Endothelial cell of umbilical vein (primary cell): ENCODE measurements at regions not wholly inside any gene's neighbourhood (a gene's known extent, or its start where the extent isn't known, plus 50 kb on each side); places are given as distances from the start of the nearest gene placed in this dataset.

Experiments used
- BruUV-seq: library from RNA; stranded (reverse); fragments of 400-500 nt; replicated peaks from 2 replicates; lab custom pipeline; 2021; lab: Mats Ljungman, UMichigan
- CTCF ChIA-PET: fragments of 300-600, 350-600 bp; sonication (Branson Sonifier 250); formaldehyde crosslinking; loops from one replicate; lab custom pipeline; 2021; ENCODE audit warnings: antibody characterized with exemption, inconsistent platforms; lab: Charles Lee
- POLR2A ChIA-PET: fragments of 300-600, 350-600 bp; sonication (Branson Sonifier 250); formaldehyde crosslinking; loops from one replicate; lab custom pipeline; 2021; ENCODE audit warnings: antibody characterized with exemption, inconsistent platforms; lab: Charles Lee
- DNase-seq: peaks from one replicate; pipeline ENCODE4 v3.0.0-alpha.2; 2011; ENCODE audit warnings: low read depth, low spot score
- FAIRE-seq: peaks from 2 replicates; lab custom pipeline; 2011; peaks lifted over from hg19 to GRCh38; lab: Jason Lieb, UNC
- H2AFZ ChIP-seq: 2 replicates; pipeline ENCODE4 v1.6.0; 2012; ENCODE audit warnings: low read depth, low read length, control low read depth, inconsistent platforms
- H3K27ac ChIP-seq: 2 replicates; pipeline ENCODE4 v1.5.1; 2011; ENCODE audit warnings: low read depth, mild to moderate bottlenecking, control low read depth, low read length, moderate library complexity; ENCODE audit not compliant: insufficient read depth
- H3K27me3 ChIP-seq, 2 experiments: 2 replicates each; pipeline versions ENCODE4 v1.6.0 to v1.6.1; 2011; ENCODE audit warnings: low read length in 2 of 2, mixed read lengths in 1 of 2; ENCODE audit not compliant: control insufficient read depth in 2 of 2, insufficient read depth in 2 of 2
- H3K36me3 ChIP-seq, 2 experiments: 2 replicates in 1 of 2; 3 replicates in 1 of 2; pipeline ENCODE4 v1.5.1; 2011; ENCODE audit warnings: low read length in 2 of 2, mild to moderate bottlenecking in 1 of 2, moderate library complexity in 1 of 2; ENCODE audit not compliant: control insufficient read depth in 2 of 2, insufficient read depth in 2 of 2; ENCODE audit errors: extremely low read depth in 1 of 2
- H3K4me1 ChIP-seq: 3 replicates; pipeline ENCODE4 v1.5.1; 2011; ENCODE audit warnings: mild to moderate bottlenecking, low read length; ENCODE audit not compliant: control insufficient read depth, insufficient read depth; ENCODE audit errors: extremely low read depth
- H3K4me2 ChIP-seq: 2 replicates; pipeline ENCODE4 v1.6.1; 2011; ENCODE audit warnings: low read length, control low read depth, mixed read lengths; ENCODE audit not compliant: insufficient read depth
- H3K4me3 ChIP-seq, 3 experiments: fragments of 200-600 bp in 1 of 3; sonication (generic), shearing (Covaris generic) in 1 of 3; replicated peaks in 1 of 3; 2 replicates each; pipeline ENCODE4 v1.5.1; 2011 to 2016; ENCODE audit warnings: control low read depth in 3 of 3, low read length in 3 of 3, mild to moderate bottlenecking in 2 of 3, inconsistent platforms in 1 of 3, low read depth in 1 of 3, moderate library complexity in 1 of 3; ENCODE audit not compliant: insufficient read depth in 1 of 3
- H3K79me2 ChIP-seq: 2 replicates; pipeline ENCODE4 v1.6.0; 2012; ENCODE audit warnings: low read length, inconsistent platforms; ENCODE audit not compliant: control insufficient read depth, insufficient read depth
- H3K9ac ChIP-seq: replicated peaks from 2 replicates; pipeline ENCODE3; 2011; ENCODE audit warnings: low read length, control low read depth; ENCODE audit not compliant: insufficient read depth; ENCODE audit errors: extremely low read depth
- H3K9me1 ChIP-seq: replicated peaks from 3 replicates; pipeline ENCODE4 v1.6.0; 2011; ENCODE audit warnings: mild to moderate bottlenecking, low read length; ENCODE audit not compliant: control insufficient read depth, insufficient read depth; ENCODE audit errors: extremely low read depth
- H3K9me3 ChIP-seq: replicated peaks from 2 replicates; pipeline ENCODE4 v1.5.1; 2012; ENCODE audit warnings: low read length, inconsistent platforms; ENCODE audit not compliant: control insufficient read depth, insufficient read depth
- H4K20me1 ChIP-seq: replicated peaks from 2 replicates; pipeline ENCODE3; 2011; ENCODE audit warnings: mild to moderate bottlenecking, low read length; ENCODE audit not compliant: control insufficient read depth, insufficient read depth; ENCODE audit errors: extremely low read depth
- EZH2 ChIP-seq: IDR thresholded peaks from 2 replicates; pipeline ENCODE4 v1.6.1; 2012; ENCODE audit warnings: borderline replicate concordance, low read depth, mild to moderate bottlenecking, moderate library complexity, low read length, inconsistent platforms; ENCODE audit not compliant: severe bottlenecking
- FOS ChIP-seq: IDR thresholded peaks from 2 replicates; pipeline ENCODE4 v1.6.1; 2011; ENCODE audit warnings: mild to moderate bottlenecking, low read length, moderate library complexity, borderline replicate concordance; ENCODE audit not compliant: insufficient read depth
- GATA2 ChIP-seq: IDR thresholded peaks from 2 replicates; pipeline ENCODE4 v1.7.0; 2011; ENCODE audit warnings: low read depth, mild to moderate bottlenecking, moderate library complexity, mixed read lengths, low read length; ENCODE audit not compliant: insufficient read length, insufficient read depth
- JUN ChIP-seq: IDR thresholded peaks from 2 replicates; pipeline ENCODE4 v1.6.1; 2011; ENCODE audit warnings: borderline replicate concordance, low read depth; ENCODE audit not compliant: insufficient read length, insufficient read depth
- MYC ChIP-seq: IDR thresholded peaks from one replicate; pipeline ENCODE4 v1.6.1; 2011; ENCODE audit warnings: mild to moderate bottlenecking, low read depth, low read length
- POLR2A ChIP-seq: IDR thresholded peaks from 2 replicates; pipeline ENCODE4 v1.6.1; 2012; ENCODE audit warnings: low read depth, mild to moderate bottlenecking, control low read depth, low read length
- POLR2AphosphoS5 ChIP-seq: IDR thresholded peaks from 2 replicates; pipeline ENCODE4 v1.6.1; 2012; ENCODE audit warnings: low read depth, mild to moderate bottlenecking, control low read depth, low read length, moderate library complexity; ENCODE audit not compliant: insufficient read depth
- dilution Hi-C: fragments of 300-500 bp; cut with MboI; formaldehyde crosslinking; loops from one replicate; pipeline ENCODE4 v1.15.0; 2019; ENCODE audit warnings: low sequenced_read_pairs; ENCODE audit not compliant: extremely low pct_ligation_motif_present
- intact Hi-C: fragments of 100-400 bp; cut with micrococcal nuclease; formaldehyde crosslinking; loops from one replicate; pipeline ENCODE4 v1.10.0; 2022
- TF ChIP-seq, protein P1 (sequence below): IDR thresholded peaks from 2 replicates; pipeline ENCODE4 v1.6.1; 2011; ENCODE audit not compliant: insufficient read depth, insufficient read length
- TF ChIP-seq, protein P2 (sequence below), 2 donors: IDR thresholded peaks; 1 replicate in 1 of 2; 2 replicates in 1 of 2; pipeline ENCODE4 v1.5.1; 2011; ENCODE audit warnings: low read length in 2 of 2, mild to moderate bottlenecking in 2 of 2, moderate library complexity in 2 of 2, control low read depth in 1 of 2, inconsistent platforms in 1 of 2, low read depth in 1 of 2; ENCODE audit not compliant: insufficient read depth in 1 of 2; ENCODE audit errors: extremely low read depth in 1 of 2

DNA sequence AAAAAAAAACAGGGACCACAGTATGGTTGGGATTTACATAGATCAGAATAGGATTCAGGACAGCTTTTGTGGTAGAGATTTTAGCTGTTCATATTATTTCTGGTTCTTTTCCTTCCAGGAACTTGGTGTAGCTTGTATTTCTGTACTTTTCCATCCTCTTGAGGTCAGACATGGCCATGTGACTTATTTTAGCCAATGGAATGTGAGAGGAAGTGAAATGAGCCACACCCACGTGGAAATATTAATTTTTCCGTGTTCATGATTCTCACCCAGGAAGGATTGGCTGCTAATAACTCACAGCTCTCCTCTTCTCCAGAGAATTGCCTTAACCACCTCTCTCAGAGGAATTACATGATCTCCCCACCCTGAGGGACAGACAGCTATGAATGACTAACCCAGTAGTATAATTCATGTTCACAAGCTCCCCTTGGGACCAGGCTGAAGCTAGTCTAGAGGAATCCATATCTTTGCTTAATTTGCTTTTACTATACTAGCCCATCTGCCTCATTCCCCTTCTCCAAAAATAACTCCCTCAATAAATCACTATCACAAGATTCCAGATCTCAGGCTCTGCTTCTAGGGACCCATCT, 340.4 kb downstream of the NUAK1 start:
- intact Hi-C loops = no loop called here
- ChIA-PET CTCF (no interaction called here), POLR2A (no interaction called here)
- FAIRE-seq = no peak
- dilution Hi-C loops = no loop called here
- Histone ChIP-seq H3K36me3 (no peaks in the 10 kb centered on the region), H3K79me2 (no peaks in the 10 kb centered on the region), H3K27ac (no peak overlapping the region), H4K20me1 (no peaks in the 10 kb centered on the region), H2AFZ (no peak overlapping the region), H3K4me3 (no peak overlapping the region), H3K4me2 (no peak overlapping the region), H3K27me3 (peaks cover 2 to 6% of the 10 kb centered on the region in 2 experiments), H3K9me1 (no peaks in the 10 kb centered on the region), H3K9ac (no peak overlapping the region), H3K9me3 (no peaks in the 10 kb centered on the region), H3K4me1 (no peaks in the 10 kb centered on the region)
- TF ChIP-seq, protein P1, sequence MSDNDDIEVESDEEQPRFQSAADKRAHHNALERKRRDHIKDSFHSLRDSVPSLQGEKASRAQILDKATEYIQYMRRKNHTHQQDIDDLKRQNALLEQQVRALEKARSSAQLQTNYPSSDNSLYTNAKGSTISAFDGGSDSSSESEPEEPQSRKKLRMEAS = no peak
- TF ChIP-seq POLR2AphosphoS5 (no peak), GATA2 (no peak), MYC (no peak), POLR2A (no peak), JUN (no peak)
- no TSS peak for BruUV-seq
- no peak for DNase-seq

DNA sequence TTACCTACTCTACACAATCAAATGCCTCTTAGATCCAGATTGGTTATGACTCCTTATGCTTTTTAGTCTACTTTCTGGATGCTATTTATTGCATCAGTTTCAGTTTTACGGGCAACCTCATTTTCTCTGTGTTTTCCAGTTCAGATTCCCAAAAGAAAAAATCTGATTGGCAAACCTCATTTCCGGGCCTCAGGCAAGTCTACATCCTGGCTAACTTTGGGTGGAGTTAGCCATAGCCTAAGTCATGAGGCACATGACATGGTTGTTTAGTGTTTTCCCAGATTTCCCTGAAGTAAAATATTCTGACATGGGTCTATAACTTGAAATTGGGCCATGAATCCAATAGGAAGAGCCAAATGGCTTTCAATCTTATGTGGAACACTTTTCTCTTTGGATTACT, 339.7 kb downstream of the NUAK1 start:
- Histone ChIP-seq H2AFZ (no peak overlapping the region), H3K4me1 (no peaks in the 10 kb centered on the region), H3K4me3 (no peak overlapping the region), H3K27me3 (peaks cover 0 to 1% of the 10 kb centered on the region in 2 experiments), H3K27ac (no peak overlapping the region), H3K79me2 (no peaks in the 10 kb centered on the region), H3K36me3 (no peaks in the 10 kb centered on the region), H3K9me1 (no peaks in the 10 kb centered on the region), H3K4me2 (no peak overlapping the region), H3K9me3 (no peaks in the 10 kb centered on the region), H4K20me1 (no peaks in the 10 kb centered on the region), H3K9ac (no peak overlapping the region)
- no peak for TF ChIP-seq POLR2A
- no peak for TF ChIP-seq FOS
- TF ChIP-seq JUN = no peak
- TF ChIP-seq GATA2 = no peak
- TF ChIP-seq, protein P2, sequence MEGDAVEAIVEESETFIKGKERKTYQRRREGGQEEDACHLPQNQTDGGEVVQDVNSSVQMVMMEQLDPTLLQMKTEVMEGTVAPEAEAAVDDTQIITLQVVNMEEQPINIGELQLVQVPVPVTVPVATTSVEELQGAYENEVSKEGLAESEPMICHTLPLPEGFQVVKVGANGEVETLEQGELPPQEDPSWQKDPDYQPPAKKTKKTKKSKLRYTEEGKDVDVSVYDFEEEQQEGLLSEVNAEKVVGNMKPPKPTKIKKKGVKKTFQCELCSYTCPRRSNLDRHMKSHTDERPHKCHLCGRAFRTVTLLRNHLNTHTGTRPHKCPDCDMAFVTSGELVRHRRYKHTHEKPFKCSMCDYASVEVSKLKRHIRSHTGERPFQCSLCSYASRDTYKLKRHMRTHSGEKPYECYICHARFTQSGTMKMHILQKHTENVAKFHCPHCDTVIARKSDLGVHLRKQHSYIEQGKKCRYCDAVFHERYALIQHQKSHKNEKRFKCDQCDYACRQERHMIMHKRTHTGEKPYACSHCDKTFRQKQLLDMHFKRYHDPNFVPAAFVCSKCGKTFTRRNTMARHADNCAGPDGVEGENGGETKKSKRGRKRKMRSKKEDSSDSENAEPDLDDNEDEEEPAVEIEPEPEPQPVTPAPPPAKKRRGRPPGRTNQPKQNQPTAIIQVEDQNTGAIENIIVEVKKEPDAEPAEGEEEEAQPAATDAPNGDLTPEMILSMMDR (IDR thresholded peaks at IDR 0.05; ENCODE audit: extremely low read depth in 1 of 2, insufficient read depth in 1 of 2, low read depth in 1 of 2, low read length in 2 of 2) = no peak
- TF ChIP-seq EZH2 = no peak
- TF ChIP-seq, protein P1 = no peak
- no peak for TF ChIP-seq MYC
- TF ChIP-seq POLR2AphosphoS5 = no peak
- dilution Hi-C loops (no loop called here), intact Hi-C loops (no loop called here)
- FAIRE-seq = no peak
- BruUV-seq = no TSS peak
- no peak for DNase-seq
- CTCF ChIA-PET = no interaction called here
- POLR2A ChIA-PET = no interaction called here
